GM18858 (cell line): ENCODE measurements at regions not wholly inside any gene's neighbourhood (a gene's known extent, or its start where the extent isn't known, plus 50 kb on each side); places are given as distances from the start of the nearest gene placed in this dataset.
A peak's percentile ranks its signal among the peaks of the same experiment; 100 is the strongest.
"Not testable (repeated sequence)": the region's sequence is repeated elsewhere in the genome, so short reads cannot be mapped to it uniquely, and the experiment has no call there.

ENCODE experiments used
- ATAC-seq: cut with Tn5 transposase; IDR thresholded peaks from one replicate; pipeline ENCODE4 v1.9.1; 2021; ENCODE audit not compliant: unreplicated experiment

DNA sequence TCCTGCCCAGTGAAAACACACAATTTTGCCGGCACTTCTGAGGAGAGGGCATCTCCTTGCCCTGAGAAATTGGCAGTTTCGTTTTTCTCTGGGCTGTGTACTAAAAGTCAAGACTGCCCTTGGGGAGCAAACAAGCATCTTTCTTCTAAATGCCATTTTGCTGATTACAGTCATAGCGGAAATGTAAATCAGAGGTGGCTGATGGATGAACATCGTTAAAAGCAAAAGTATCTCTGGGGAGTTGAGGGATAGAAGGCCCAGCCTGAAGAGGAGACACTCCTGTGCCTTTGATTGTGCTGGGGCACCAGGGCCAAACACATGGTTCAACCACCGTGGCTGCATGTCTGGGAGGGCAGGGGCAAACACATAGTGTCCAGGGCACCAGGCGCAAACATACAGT is 49.8 kb downstream of the ABCC12 start:
- no peak for ATAC-seq

DNA sequence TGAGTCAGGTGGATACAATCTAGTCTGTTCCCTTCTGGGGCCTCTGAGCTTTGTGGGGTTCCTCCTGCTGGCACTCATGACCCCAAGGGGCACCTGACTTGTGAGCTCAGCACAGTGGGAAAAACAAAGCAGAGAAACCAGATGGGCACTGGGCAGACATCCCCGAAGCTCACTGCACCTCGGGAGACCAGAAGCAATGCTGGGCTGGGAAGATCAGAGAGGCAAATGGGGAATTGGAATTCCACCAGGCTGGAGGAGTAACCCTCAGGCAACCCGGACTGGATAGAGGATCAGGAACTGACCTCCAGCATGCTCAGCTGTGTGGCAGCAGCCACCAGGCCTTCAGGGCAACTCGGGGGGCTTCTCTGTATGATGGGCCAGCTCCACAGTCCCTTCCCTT is 50.3 kb downstream of the ABCC12 start:
- ATAC-seq: no peak

DNA sequence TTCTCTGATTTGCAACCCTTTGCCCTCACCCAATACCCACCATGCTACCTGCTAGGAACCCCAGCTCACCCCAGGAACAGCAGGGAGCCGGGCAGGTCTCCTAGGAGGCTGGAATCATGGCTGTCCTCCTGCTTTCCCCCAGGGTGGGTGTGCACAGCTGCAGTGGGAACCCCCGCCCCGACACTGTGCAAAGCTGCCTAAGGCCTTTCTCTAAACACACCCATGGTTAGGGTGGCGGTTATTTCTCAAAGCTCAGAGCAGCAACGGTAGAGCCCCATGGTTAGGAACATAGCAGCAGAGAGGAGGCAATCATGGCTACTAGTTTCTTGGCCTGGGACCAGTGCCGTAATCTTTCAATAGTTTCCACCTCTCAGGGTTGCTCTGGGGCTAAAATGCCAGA is 52.2 kb downstream of the ABCC12 start:
- no peak for ATAC-seq

DNA sequence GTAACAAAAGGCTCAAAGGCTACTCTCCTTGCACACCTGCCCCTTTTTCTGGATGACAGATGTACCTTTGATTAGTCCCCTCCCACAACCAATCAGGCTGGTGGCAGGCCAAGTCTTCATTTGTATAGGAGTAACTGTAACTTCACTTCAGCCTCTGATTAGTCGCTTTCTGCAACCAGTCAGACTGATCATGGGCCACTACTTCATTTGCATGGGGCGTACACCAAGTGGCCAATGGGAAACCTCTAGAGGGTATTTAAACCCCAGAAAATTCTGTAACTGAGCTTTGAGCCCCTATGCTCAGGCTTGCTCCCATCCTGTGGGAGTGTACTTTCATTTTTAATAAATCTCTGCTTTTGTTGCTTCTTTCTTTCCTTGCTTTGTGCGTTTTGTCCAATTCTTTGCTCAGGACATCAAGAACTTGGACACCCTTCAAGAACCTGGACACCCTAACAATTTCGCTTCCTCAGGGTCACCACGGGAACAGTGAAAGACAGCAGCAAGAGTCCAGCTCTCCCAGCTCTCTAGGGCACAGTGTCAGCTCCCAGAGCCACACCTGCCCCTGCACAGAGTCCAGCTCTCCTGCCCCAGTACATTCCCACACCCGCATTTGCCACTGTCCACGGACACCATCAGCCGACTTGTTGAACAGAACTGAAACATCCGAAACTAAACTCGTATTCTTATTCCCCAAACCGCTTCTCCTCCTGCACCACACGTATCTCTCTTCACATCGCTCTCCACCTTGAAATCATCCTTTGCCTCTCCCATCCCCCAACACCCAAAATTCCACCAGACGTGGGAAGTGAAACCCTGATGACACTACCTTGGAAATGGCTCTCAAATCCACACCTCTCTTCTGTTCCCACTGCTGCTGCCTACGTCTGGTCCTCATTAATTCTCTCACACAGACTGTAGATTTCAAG is 53.4 kb downstream of the ABCC12 start:
- ATAC-seq: no peak

DNA sequence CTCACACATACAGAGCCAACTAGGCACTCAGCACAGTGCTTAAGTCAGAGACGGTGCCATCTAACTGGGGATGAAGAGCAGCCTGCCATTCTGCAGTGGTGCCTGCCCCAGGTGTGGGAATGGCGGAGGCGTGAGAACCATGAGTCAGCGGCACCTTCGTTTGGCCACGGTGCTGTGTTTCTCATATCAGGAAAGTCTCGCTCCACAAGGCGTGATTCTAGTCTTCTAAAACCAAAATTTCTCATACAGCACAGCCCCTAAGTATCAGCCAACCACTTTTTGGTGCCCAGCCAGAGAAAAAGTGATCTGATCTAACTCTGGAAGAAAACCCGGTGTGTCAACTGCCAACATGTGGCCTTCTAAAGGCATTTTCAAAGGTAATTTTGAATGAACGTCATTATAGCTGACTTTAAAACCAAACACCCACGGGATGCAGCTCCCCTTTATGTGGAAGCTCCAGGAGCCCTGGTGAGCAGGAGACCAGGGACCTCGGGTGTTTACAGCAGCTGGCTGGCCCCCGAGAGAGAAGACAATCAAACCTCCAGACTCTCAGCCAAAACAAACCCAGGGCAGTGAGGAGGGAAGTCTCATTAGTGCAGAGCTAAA is 54.6 kb downstream of the ABCC12 start:
- peak; percentile 77 for ATAC-seq

- ATAC-seq: no peak
These were observed 56.3 kb downstream of the ABCC12 start for GRCh38 chr16:48099455-48099854.

- ATAC-seq: no peak
These were observed 57.3 kb downstream of the ABCC12 start for GRCh38 chr16:48098472-48098871.

- ATAC-seq: no peak
These were observed 64.7 kb downstream of the ABCC12 start for GRCh38 chr16:48091117-48091516.

GRCh38 chr16:48089053-48089792 is 66.6 kb downstream of the ABCC12 start:
- ATAC-seq: no peak

DNA sequence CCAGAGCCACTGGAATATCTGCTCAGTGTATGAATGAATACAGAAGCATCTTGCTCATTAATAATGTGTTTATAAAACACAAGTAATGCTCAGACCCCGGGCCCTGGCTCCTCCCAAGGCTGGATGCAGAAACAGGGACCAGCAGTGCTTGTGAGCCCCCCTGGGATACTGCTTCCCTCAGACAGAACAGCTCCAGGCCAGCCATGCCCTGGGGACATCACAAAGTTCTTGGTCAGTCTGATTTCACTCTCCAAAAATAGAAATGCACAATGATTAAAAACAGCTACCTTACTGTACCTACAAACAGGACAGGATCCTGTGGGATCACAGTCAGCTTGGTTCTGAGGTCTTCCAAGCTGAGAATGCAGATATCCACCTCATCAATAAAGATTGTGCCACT is 68.2 kb downstream of the ABCC12 start:
- ATAC-seq: no peak

DNA sequence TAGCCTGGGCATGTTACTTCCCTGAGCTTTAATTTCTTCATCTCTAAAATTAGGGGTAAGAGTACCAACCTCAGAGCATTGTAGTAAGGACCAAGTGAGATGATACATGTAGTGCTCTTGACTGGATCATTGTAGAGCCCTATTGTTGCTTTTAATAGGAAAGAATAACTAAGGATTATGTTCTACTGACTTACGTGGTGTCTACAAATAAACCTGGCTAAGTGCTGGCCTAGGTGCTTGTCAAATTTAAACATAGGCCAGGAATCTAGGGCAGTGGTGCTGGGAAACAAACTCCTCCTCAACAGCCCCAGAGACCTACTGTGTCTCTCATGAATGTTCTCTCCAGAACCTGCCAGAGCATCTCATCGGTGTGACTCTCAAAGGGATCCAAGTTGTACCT is 69.4 kb downstream of the ABCC12 start:
- no peak for ATAC-seq

DNA sequence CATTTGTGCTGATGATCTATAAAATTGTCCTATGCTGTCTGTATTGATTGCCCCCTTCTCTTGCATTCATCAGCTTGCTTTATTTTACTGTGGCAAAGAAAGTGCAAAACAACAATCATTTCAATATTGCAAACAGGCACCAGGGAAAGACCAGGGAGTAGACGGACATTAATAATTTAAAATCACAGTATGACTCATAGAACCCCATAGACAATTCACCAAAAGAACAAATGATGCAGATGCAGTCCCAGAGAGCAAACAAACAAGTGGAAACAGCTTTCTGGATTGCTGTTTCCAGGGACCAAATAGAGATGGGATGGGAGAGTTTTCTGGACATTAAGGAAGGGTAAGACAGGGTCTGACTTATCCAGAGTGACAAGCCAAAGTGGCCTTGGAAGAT is 70.1 kb downstream of the ABCC12 start:
- ATAC-seq: no peak

- ATAC-seq: no peak
These were observed 71.0 kb downstream of the ABCC12 start for GRCh38 chr16:48084826-48085225.

DNA sequence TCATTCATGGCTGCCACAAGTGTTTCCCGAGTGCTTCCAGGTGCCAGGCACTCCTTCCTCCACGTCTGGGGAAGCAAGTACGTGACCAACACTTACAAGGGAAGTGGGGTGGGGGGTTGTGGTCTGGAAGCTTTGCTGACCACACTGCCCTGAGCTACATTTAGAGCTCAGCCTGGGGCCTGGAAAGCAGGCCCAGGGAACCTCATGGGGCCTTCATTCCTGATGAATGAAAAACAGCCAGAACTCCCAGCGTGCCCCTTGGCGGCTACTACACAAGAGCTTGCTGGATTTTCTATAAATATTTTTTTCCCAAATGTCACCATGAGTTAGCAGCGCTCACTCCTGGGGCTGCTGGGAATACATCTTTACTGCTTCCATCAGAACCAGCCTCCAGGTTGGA is 73.3 kb downstream of the ABCC12 start:
- ATAC-seq: no peak

- no peak for ATAC-seq
These were observed 74.1 kb downstream of the ABCC12 start for GRCh38 chr16:48081656-48082055.

- ATAC-seq: no peak
These were observed 79.3 kb downstream of the ABCC12 start for GRCh38 chr16:48076455-48077012.

- no peak for ATAC-seq
These were observed 80.4 kb downstream of the ABCC12 start for GRCh38 chr16:48075398-48075797.

DNA sequence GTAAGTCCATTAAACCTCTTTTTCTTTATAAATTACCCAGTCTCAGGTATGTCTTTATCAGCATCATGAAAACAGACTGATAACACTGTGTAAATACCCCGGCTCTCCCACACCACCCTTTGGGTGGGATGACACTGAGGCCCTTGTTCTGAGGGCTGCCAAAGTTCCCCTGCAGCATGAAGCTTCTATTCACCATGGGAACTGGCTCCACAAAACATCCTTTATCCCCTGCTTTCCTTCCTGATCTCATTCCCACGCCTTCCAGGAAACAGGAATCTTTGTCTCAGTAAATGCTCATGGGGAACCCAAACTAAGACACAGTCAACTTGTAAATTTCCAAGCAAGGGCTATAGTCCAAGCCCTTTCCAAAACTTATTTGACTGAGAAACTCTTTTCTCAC is 88.4 kb downstream of the ABCC12 start:
- no peak for ATAC-seq

GRCh38 chr16:48064971-48065370 is 90.8 kb downstream of the ABCC12 start:
- ATAC-seq: no peak

DNA sequence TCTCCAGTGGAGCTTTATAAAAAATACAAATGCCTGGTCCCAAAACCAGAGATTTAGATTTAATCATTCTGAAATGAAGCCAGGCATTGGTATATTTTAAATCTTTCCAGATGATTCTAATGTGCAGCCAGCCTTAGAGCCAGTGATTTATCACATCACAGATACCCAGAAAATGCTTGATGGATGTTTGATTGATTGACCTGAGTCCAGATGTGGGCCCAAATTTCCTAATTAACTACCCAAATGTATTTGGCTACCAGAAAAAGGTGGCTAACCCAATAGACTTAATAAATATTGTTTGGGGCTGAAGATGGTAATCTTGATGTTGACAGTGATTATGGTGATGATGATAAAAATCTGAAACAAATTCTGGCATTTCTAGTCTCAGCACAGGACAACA is 93.1 kb downstream of the ABCC12 start:
- ATAC-seq: no peak

- ATAC-seq: no peak
These were observed 95.9 kb downstream of the ABCC12 start for GRCh38 chr16:48059936-48060335.

- not testable (repeated sequence) for ATAC-seq
These were observed 96.6 kb downstream of the ABCC12 start for GRCh38 chr16:48059190-48059589.
